ENCODE measurements at regions not wholly inside any gene's neighbourhood (a gene's known extent, or its start where the extent isn't known, plus 50 kb on each side); places are given as distances from the start of the nearest gene placed in this dataset.

GRCh38 chr4:22616516-22616915, 76.2 kb upstream of the GBA3 start:
- Histone ChIP-seq H3K4me1 (ENCODE audit: insufficient read depth, low read length) (no peaks in the 10 kb centered on the region), H3K27ac (ENCODE audit: extremely low read length, insufficient read depth, low read length) (no peak overlapping the region), H3K9ac (ENCODE audit: insufficient read depth, low read depth, low read length) (no peak overlapping the region), H2AFZ (ENCODE audit: low read length) (no peak overlapping the region), H3K4me3 (replicated peaks in 1 of 3; ENCODE audit: insufficient read depth in 1 of 3, low read depth in 2 of 3, low read length in 3 of 3) (no peak overlapping the region), H3K9me3 (ENCODE audit: low read length) (no peaks in the 10 kb centered on the region), H3K27me3 (ENCODE audit: control insufficient read depth in 1 of 2, insufficient read depth in 2 of 2, low read length in 2 of 2) (no peaks in the 10 kb centered on the region), H3K4me2 (ENCODE audit: low read depth, low read length) (no peak overlapping the region), H3K36me3 (replicated peaks in 1 of 2; ENCODE audit: control insufficient read depth in 1 of 2, insufficient read depth in 2 of 2, low read length in 2 of 2) (no peaks in the 10 kb centered on the region), H4K20me1 (ENCODE audit: insufficient read depth, low read length) (no peaks in the 10 kb centered on the region), H3K79me2 (ENCODE audit: insufficient read depth, low read length) (no peaks in the 10 kb centered on the region)
- CTCF ChIA-PET (ENCODE audit: low intra/inter-chr PET ratio, low total read pairs), result no interaction called here
- POLR2A ChIA-PET, result no interaction called here
- TF ChIP-seq ZNF224 (CRISPR knock-in tag; IDR thresholded peaks at IDR 0.05) (no peak), POLR2AphosphoS2 (IDR thresholded peaks at IDR 0.05; ENCODE audit: low read depth, low read length) (no peak), SMARCE1 (IDR thresholded peaks at IDR 0.05; ENCODE audit: borderline replicate concordance) (no peak), SMAD9 (CRISPR knock-in tag; IDR thresholded peaks at IDR 0.05) (no peak), ZNF670 (CRISPR knock-in tag; IDR thresholded peaks at IDR 0.05; ENCODE audit: borderline replicate concordance) (no peak), TCF7L2 (IDR thresholded peaks at IDR 0.05; ENCODE audit: low read depth, low read length) (no peak), MED13 (CRISPR knock-in tag; IDR thresholded peaks at IDR 0.05) (no peak), ZNF343 (CRISPR knock-in tag; IDR thresholded peaks at IDR 0.05) (no peak), ZNF639 (CRISPR knock-in tag; conservative IDR thresholded peaks at IDR 0.05) (no peak), KDM5B (CRISPR knock-in tag; IDR thresholded peaks at IDR 0.05; ENCODE audit: borderline replicate concordance) (no peak), ZNF18 (CRISPR knock-in tag; IDR thresholded peaks at IDR 0.05; ENCODE audit: insufficient replicate concordance) (no peak), ATAD3A (CRISPR knock-in tag; IDR thresholded peaks at IDR 0.05) (no peak), SNAI1 (CRISPR knock-in tag; IDR thresholded peaks at IDR 0.05; ENCODE audit: borderline replicate concordance) (no peak)
- WGBS (ENCODE audit: low lambda C conversion rate), result 20% methylated on average over 3 of the region's 3 CpGs
- FAIRE-seq (no peak), ATAC-seq (no peak), DNase-seq (ENCODE audit: low spot score) (no peak)
- in situ Hi-C loops (cut with HindIII; ENCODE audit: extremely low pct_ligation_motif_present, low pct_unique_long_range_greater_than_20kb), result no loop called here
- intact Hi-C loops (cut with micrococcal nuclease; ENCODE audit: unreplicated experiment), result no loop called here
- no TSS peak for BruUV-seq (replicated peaks)

All from HepG2 (cell line).